ENCODE measurements at regions not wholly inside any gene's neighbourhood (a gene's known extent, or its start where the extent isn't known, plus 50 kb on each side); places are given as distances from the start of the nearest gene placed in this dataset.

- Histone ChIP-seq H3K9me3 (ENCODE audit: insufficient read depth, low read depth) (no peaks in the 10 kb centered on the region), H3K4me2 (no peak overlapping the region), H3K27me3 (ENCODE audit: insufficient read depth, low read depth) (no peaks in the 10 kb centered on the region), H3K79me2 (ENCODE audit: low read depth) (no peaks in the 10 kb centered on the region), H3F3A (ENCODE audit: insufficient read depth, low read depth) (no peaks in the 10 kb centered on the region), H4K20me1 (ENCODE audit: insufficient read depth) (no peaks in the 10 kb centered on the region), H3K9me2 (ENCODE audit: insufficient read depth) (no peaks in the 10 kb centered on the region), H2AFZ (no peak overlapping the region), H3K4me1 (replicated peaks; ENCODE audit: insufficient read depth) (no peaks in the 10 kb centered on the region), H3K36me3 (ENCODE audit: low read depth) (no peaks in the 10 kb centered on the region), H3K4me3 (no peak overlapping the region), H3K27ac (no peak overlapping the region)
- CTCF ChIA-PET = no interaction called here
- DNase-seq = no peak
- POLR2A ChIA-PET (ENCODE audit: unreplicated experiment) = interaction anchor here (0.6 kb wide), 1 partner anchor 308 kb away, joined by 3 read pairs; no protein-coding TSS in a partner anchor
- intact Hi-C loops (cut with micrococcal nuclease; ENCODE audit: unreplicated experiment) = no loop called here
- no TSS peak for BruUV-seq (replicated peaks)
- TF ChIP-seq, protein P1, sequence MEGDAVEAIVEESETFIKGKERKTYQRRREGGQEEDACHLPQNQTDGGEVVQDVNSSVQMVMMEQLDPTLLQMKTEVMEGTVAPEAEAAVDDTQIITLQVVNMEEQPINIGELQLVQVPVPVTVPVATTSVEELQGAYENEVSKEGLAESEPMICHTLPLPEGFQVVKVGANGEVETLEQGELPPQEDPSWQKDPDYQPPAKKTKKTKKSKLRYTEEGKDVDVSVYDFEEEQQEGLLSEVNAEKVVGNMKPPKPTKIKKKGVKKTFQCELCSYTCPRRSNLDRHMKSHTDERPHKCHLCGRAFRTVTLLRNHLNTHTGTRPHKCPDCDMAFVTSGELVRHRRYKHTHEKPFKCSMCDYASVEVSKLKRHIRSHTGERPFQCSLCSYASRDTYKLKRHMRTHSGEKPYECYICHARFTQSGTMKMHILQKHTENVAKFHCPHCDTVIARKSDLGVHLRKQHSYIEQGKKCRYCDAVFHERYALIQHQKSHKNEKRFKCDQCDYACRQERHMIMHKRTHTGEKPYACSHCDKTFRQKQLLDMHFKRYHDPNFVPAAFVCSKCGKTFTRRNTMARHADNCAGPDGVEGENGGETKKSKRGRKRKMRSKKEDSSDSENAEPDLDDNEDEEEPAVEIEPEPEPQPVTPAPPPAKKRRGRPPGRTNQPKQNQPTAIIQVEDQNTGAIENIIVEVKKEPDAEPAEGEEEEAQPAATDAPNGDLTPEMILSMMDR (conservative IDR thresholded peaks at IDR 0.05) = no peak
- TF ChIP-seq EZH2 (IDR thresholded peaks at IDR 0.05; ENCODE audit: low read depth) = no peak
Measured at GRCh38 chr3:34364335-34364734, 565.9 kb downstream of the PDCD6IP start.

DNA sequence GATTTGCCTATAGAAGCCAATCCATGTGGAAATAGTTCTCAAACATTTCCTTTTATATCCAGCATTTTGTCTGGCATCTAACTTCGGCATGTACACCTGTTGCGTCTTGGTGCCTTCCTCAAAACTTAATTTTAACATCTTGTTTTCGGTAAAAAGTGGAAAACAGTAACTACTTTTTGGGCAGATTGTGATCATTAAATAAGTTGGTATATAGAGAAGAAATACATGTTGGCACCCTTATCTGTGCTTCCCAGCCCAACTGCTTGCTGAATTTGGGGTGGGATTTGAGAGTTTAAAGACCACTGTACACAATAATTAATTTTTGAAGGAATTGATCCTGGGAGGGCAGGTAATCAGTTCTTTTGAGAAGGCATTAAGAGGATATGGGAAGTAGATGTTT lies 566.8 kb downstream of the PDCD6IP start:
- no peaks in the 10 kb centered on the region for H3F3A ChIP-seq (ENCODE audit: insufficient read depth, low read depth)
- H3K79me2 ChIP-seq (ENCODE audit: low read depth) = no peaks in the 10 kb centered on the region
- H3K4me2 ChIP-seq = no peak overlapping the region
- DNase-seq = no peak
- no peak overlapping the region for H3K27ac ChIP-seq
- no TSS peak for BruUV-seq (replicated peaks)
- H3K4me3 ChIP-seq = no peak overlapping the region
- intact Hi-C loops (cut with micrococcal nuclease; ENCODE audit: unreplicated experiment) = no loop called here
- TF ChIP-seq EZH2 (IDR thresholded peaks at IDR 0.05; ENCODE audit: low read depth) = no peak
- TF ChIP-seq, protein P1 (conservative IDR thresholded peaks at IDR 0.05) = no peak
- ChIA-PET POLR2A (ENCODE audit: unreplicated experiment) (no interaction called here), CTCF (no interaction called here)
- no peaks in the 10 kb centered on the region for H3K9me2 ChIP-seq (ENCODE audit: insufficient read depth)
- H3K36me3 ChIP-seq (ENCODE audit: low read depth) = no peaks in the 10 kb centered on the region
- no peaks in the 10 kb centered on the region for H3K4me1 ChIP-seq (replicated peaks; ENCODE audit: insufficient read depth)
- no peaks in the 10 kb centered on the region for H4K20me1 ChIP-seq (ENCODE audit: insufficient read depth)
- H3K9me3 ChIP-seq (ENCODE audit: insufficient read depth, low read depth) = no peaks in the 10 kb centered on the region
- no peaks in the 10 kb centered on the region for H3K27me3 ChIP-seq (ENCODE audit: insufficient read depth, low read depth)
- H2AFZ ChIP-seq = no peak overlapping the region

- Histone ChIP-seq H4K20me1 (ENCODE audit: insufficient read depth) (no peaks in the 10 kb centered on the region), H3K27ac (no peak overlapping the region), H3K27me3 (ENCODE audit: insufficient read depth, low read depth) (no peaks in the 10 kb centered on the region), H3K4me2 (no peak overlapping the region), H3F3A (ENCODE audit: insufficient read depth, low read depth) (no peaks in the 10 kb centered on the region), H3K4me1 (replicated peaks; ENCODE audit: insufficient read depth) (no peaks in the 10 kb centered on the region), H3K9me2 (ENCODE audit: insufficient read depth) (no peaks in the 10 kb centered on the region), H2AFZ (no peak overlapping the region), H3K4me3 (no peak overlapping the region), H3K9me3 (ENCODE audit: insufficient read depth, low read depth) (no peaks in the 10 kb centered on the region), H3K36me3 (ENCODE audit: low read depth) (no peaks in the 10 kb centered on the region), H3K79me2 (ENCODE audit: low read depth) (no peaks in the 10 kb centered on the region)
- TF ChIP-seq, protein P1 (conservative IDR thresholded peaks at IDR 0.05) = no peak
- no peak for TF ChIP-seq EZH2 (IDR thresholded peaks at IDR 0.05; ENCODE audit: low read depth)
- POLR2A ChIA-PET (ENCODE audit: unreplicated experiment) = no interaction called here
- CTCF ChIA-PET = no interaction called here
- DNase-seq = no peak
- intact Hi-C loops (cut with micrococcal nuclease; ENCODE audit: unreplicated experiment) = no loop called here
- BruUV-seq (replicated peaks) = no TSS peak
Measured at GRCh38 chr3:34365771-34366170, 567.3 kb downstream of the PDCD6IP start.
